B cell (primary cell): ENCODE measurements at regions not wholly inside any gene's neighbourhood (a gene's known extent, or its start where the extent isn't known, plus 50 kb on each side); places are given as distances from the start of the nearest gene placed in this dataset.

Source experiments
- ATAC-seq: fragments of 200-7000 bp; cut with Tn5 transposase; one replicate; pipeline ENCODE4 v1.10.0; 2021; ENCODE audit warnings: low read depth, mild to moderate bottlenecking, moderate number of reproducible peaks, moderate library complexity
- CTCF ChIA-PET: fragments of 350-600 bp; sonication (Branson Sonifier 250); formaldehyde crosslinking; loops from one replicate; lab custom pipeline; 2021; ENCODE audit warnings: antibody characterized with exemption, inconsistent platforms; lab: Charles Lee
- POLR2A ChIA-PET: fragments of 350-600 bp; sonication (Branson Sonifier 250); formaldehyde crosslinking; loops from one replicate; lab custom pipeline; 2021; ENCODE audit warnings: antibody characterized with exemption; lab: Charles Lee
- DNase-seq: peaks from one replicate; pipeline ENCODE4 v3.0.0; 2013
- H2AFZ ChIP-seq: 2 replicates; pipeline ENCODE4 v1.6.1; 2012; ENCODE audit warnings: mild to moderate bottlenecking, low read depth, low read length; ENCODE audit not compliant: insufficient read depth, poor library complexity, severe bottlenecking
- H3K27ac ChIP-seq, 2 donors: 1 replicate in 1 of 2; 2 replicates in 1 of 2; pipeline ENCODE4 v1.5.1; 2012 to 2013; ENCODE audit warnings: low read length in 2 of 2, mild to moderate bottlenecking in 2 of 2, moderate library complexity in 1 of 2
- H3K27me3 ChIP-seq, 4 experiments: fragments of 200-600 bp in 1 of 4; sonication (generic) in 1 of 4; replicated peaks in 1 of 4; 1 replicate in 2 of 4; 2 replicates in 2 of 4; pipeline versions ENCODE4 v1.6.1 to v1.7.0; 2013 to 2016; ENCODE audit warnings: low read length in 3 of 4, mild to moderate bottlenecking in 2 of 4, mixed read lengths in 1 of 4, moderate library complexity in 1 of 4; ENCODE audit not compliant: insufficient read depth in 4 of 4, control insufficient read depth in 3 of 4; ENCODE audit errors: control extremely low read depth in 1 of 4
- H3K36me3 ChIP-seq, 2 experiments: replicated peaks in 1 of 2; 1 replicate in 1 of 2; 2 replicates in 1 of 2; pipeline versions ENCODE4 v1.6.1 to v1.7.1; 2013; ENCODE audit warnings: low read length in 1 of 2; ENCODE audit not compliant: insufficient read depth in 2 of 2, control insufficient read depth in 1 of 2; ENCODE audit errors: control extremely low read depth in 1 of 2, extremely low read depth in 1 of 2
- H3K4me1 ChIP-seq, 2 donors: fragments of 200-600 bp in 1 of 2; sonication (generic) in 1 of 2; 1 replicate in 1 of 2; 2 replicates in 1 of 2; pipeline versions ENCODE4 v1.5.1 to v1.6.1; 2013 to 2017; ENCODE audit warnings: low read length in 2 of 2; ENCODE audit not compliant: control insufficient read depth in 2 of 2, insufficient read depth in 2 of 2
- H3K4me2 ChIP-seq: replicated peaks from 2 replicates; pipeline ENCODE3; 2012; ENCODE audit warnings: mild to moderate bottlenecking, low read depth, low read length; ENCODE audit not compliant: poor library complexity, severe bottlenecking
- H3K4me3 ChIP-seq, 5 experiments: fragments of 200-600 bp in 1 of 5; sonication (generic) in 1 of 5; 1 replicate in 3 of 5; 2 replicates in 2 of 5; pipeline versions ENCODE4 v1.5.1 to v1.7.0; 2011 to 2016; ENCODE audit warnings: low read length in 4 of 5, mild to moderate bottlenecking in 4 of 5, low read depth in 2 of 5, control low read depth in 1 of 5, moderate library complexity in 1 of 5; ENCODE audit not compliant: insufficient read depth in 1 of 5; ENCODE audit errors: control extremely low read depth in 1 of 5, extremely low read depth in 1 of 5
- H3K79me2 ChIP-seq: fragments of 200-600 bp; sonication (generic); one replicate; pipeline ENCODE4 v1.6.0; 2016; ENCODE audit warnings: low read length; ENCODE audit not compliant: control insufficient read depth, insufficient read depth
- H3K9ac ChIP-seq: fragments of 200-600 bp; sonication (generic); 2 replicates; pipeline ENCODE4 v1.6.1; 2017; ENCODE audit warnings: mild to moderate bottlenecking, low read length, moderate library complexity
- H3K9me3 ChIP-seq, 3 donors: one replicate each; pipeline versions ENCODE4 v1.6.1 to v1.7.1; 2013; ENCODE audit warnings: low read length in 2 of 3; ENCODE audit not compliant: control insufficient read depth in 2 of 3, insufficient read depth in 1 of 3; ENCODE audit errors: control extremely low read depth in 1 of 3
- H4K20me1 ChIP-seq: 2 replicates; pipeline ENCODE4 v1.6.0; 2012; ENCODE audit warnings: mild to moderate bottlenecking, low read length; ENCODE audit not compliant: insufficient read depth, control insufficient read depth, poor library complexity, severe bottlenecking
- H3K27ac Mint-ChIP-seq: one replicate; pipeline ENCODE4 v1.8.0; 2021; ENCODE audit warnings: mixed read lengths
- H3K27me3 Mint-ChIP-seq: one replicate; pipeline ENCODE4 v1.8.0; 2021; ENCODE audit warnings: mixed read lengths
- H3K4me1 Mint-ChIP-seq: one replicate; pipeline ENCODE4 v1.8.0; 2021; ENCODE audit warnings: mixed read lengths
- H3K4me3 Mint-ChIP-seq: one replicate; pipeline ENCODE4 v1.8.0; 2021; ENCODE audit warnings: mixed read lengths
- H3K9me3 Mint-ChIP-seq: one replicate; pipeline ENCODE4 v1.8.0; 2022; ENCODE audit warnings: mixed read lengths; ENCODE audit not compliant: insufficient read depth
- EZH2 ChIP-seq: IDR thresholded peaks from 2 replicates; pipeline ENCODE4 v1.6.1; 2012; ENCODE audit warnings: borderline replicate concordance, low read depth, mild to moderate bottlenecking, moderate library complexity, low read length; ENCODE audit not compliant: insufficient read depth, poor library complexity, severe bottlenecking
- WGBS: methylation state at CpG from one replicate; pipeline ENCODE4 v1.1.5; 2013; ENCODE audit warnings: missing lambda C conversion rate; ENCODE audit not compliant: insufficient coverage; 5-methylcytosine and 5-hydroxymethylcytosine counted together
- intact Hi-C: fragments of 100-400 bp; cut with micrococcal nuclease; formaldehyde crosslinking; loops from one replicate; pipeline ENCODE4 v1.10.0; 2022
- TF ChIP-seq, protein P1 (sequence below): fragments of 200-600 bp; IDR thresholded peaks from one replicate; pipeline ENCODE4 v1.8.0; 2022; ENCODE audit warnings: antibody characterized with exemption, mild to moderate bottlenecking

GRCh38 chr12:89946518-89947135 is 238.0 kb upstream of the ATP2B1 start:
- Histone ChIP-seq H3K36me3 (no peaks in the 10 kb centered on the region), H3K4me2 (no peak overlapping the region), H3K27me3 (no peaks in the 10 kb centered on the region), H3K4me3 (no peak overlapping the region), H4K20me1 (no peaks in the 10 kb centered on the region), H3K4me1 (peaks cover 53 to 64% of the 10 kb centered on the region in 2 donors), H3K9me3 (no peaks in the 10 kb centered on the region), H3K79me2 (no peaks in the 10 kb centered on the region), H3K9ac (no peak overlapping the region), H3K27ac (peak overlapping the region in 1 of 2 donors; percentile 98), H2AFZ (no peak overlapping the region)
- Mint-ChIP-seq H3K4me1 (peaks cover 74% of the 10 kb centered on the region), H3K27ac (no peak overlapping the region), H3K9me3 (no peaks in the 10 kb centered on the region), H3K27me3 (no peaks in the 10 kb centered on the region), H3K4me3 (no peak overlapping the region)
- intact Hi-C loops, result no loop called here
- POLR2A ChIA-PET, result interaction anchor here (0.8 to 3.0 kb wide), 2 partner anchors 19 to 237 kb away, joined by 3 to 15 read pairs; no protein-coding TSS in a partner anchor
- WGBS, result 75% methylated on average over 2 of the region's 6 CpGs
- no peak for TF ChIP-seq EZH2
- DNase-seq (no peak), ATAC-seq (no peak)
- CTCF ChIA-PET, result interaction anchor here (1.6 to 1.7 kb wide), 2 partner anchors 13 to 238 kb away, joined by 5 to 6 read pairs; partner anchors contain the start of gene ATP2B1

GRCh38 chr12:89945123-89945522 is 236.5 kb upstream of the ATP2B1 start:
- POLR2A ChIA-PET, result interaction anchor here (0.7 kb wide), 1 partner anchor 13 kb away, joined by 3 read pairs; no protein-coding TSS in a partner anchor
- TF ChIP-seq EZH2, result no peak
- TF ChIP-seq, protein P1, sequence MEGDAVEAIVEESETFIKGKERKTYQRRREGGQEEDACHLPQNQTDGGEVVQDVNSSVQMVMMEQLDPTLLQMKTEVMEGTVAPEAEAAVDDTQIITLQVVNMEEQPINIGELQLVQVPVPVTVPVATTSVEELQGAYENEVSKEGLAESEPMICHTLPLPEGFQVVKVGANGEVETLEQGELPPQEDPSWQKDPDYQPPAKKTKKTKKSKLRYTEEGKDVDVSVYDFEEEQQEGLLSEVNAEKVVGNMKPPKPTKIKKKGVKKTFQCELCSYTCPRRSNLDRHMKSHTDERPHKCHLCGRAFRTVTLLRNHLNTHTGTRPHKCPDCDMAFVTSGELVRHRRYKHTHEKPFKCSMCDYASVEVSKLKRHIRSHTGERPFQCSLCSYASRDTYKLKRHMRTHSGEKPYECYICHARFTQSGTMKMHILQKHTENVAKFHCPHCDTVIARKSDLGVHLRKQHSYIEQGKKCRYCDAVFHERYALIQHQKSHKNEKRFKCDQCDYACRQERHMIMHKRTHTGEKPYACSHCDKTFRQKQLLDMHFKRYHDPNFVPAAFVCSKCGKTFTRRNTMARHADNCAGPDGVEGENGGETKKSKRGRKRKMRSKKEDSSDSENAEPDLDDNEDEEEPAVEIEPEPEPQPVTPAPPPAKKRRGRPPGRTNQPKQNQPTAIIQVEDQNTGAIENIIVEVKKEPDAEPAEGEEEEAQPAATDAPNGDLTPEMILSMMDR, result no peak

More at GRCh38 chr12:89945123-89945522, 236.5 kb upstream of the ATP2B1 start:
- Histone ChIP-seq H3K27ac (no peak overlapping the region), H3K4me3 (no peak overlapping the region), H3K36me3 (no peaks in the 10 kb centered on the region), H3K79me2 (no peaks in the 10 kb centered on the region), H3K27me3 (no peaks in the 10 kb centered on the region), H3K4me1 (peaks cover 38 to 49% of the 10 kb centered on the region in 2 donors), H3K9me3 (no peaks in the 10 kb centered on the region), H3K9ac (no peak overlapping the region), H4K20me1 (no peaks in the 10 kb centered on the region), H2AFZ (no peak overlapping the region), H3K4me2 (no peak overlapping the region)
- Mint-ChIP-seq H3K27ac (no peak overlapping the region), H3K9me3 (no peaks in the 10 kb centered on the region), H3K4me3 (no peak overlapping the region), H3K4me1 (peaks cover 68% of the 10 kb centered on the region), H3K27me3 (no peaks in the 10 kb centered on the region)
- CTCF ChIA-PET, result interaction anchor here (1.0 to 1.8 kb wide), 4 partner anchors 11 to 236 kb away, joined by 3 to 4 read pairs (median 4); partner anchors contain the start of gene ATP2B1
- no peak for DNase-seq
- intact Hi-C loops, result no loop called here
- no peak for ATAC-seq
